GM12865 (cell line): ENCODE measurements at regions not wholly inside any gene's neighbourhood (a gene's known extent, or its start where the extent isn't known, plus 50 kb on each side); places are given as distances from the start of the nearest gene placed in this dataset.

Source experiments
- DNase-seq: peaks from one replicate; pipeline ENCODE4 v3.0.0; 2010; ENCODE audit warnings: low read depth
- H3K4me3 ChIP-seq: 2 replicates; pipeline ENCODE4 v1.5.1; 2011; ENCODE audit warnings: mild to moderate bottlenecking, low read depth, low read length, control low read depth
- TF ChIP-seq, protein P1 (sequence below): IDR thresholded peaks from 2 replicates; pipeline ENCODE4 v1.5.1; 2011; ENCODE audit warnings: low read length, control low read depth, low read depth, inconsistent platforms; ENCODE audit not compliant: insufficient read depth; ENCODE audit errors: missing control alignments

DNA sequence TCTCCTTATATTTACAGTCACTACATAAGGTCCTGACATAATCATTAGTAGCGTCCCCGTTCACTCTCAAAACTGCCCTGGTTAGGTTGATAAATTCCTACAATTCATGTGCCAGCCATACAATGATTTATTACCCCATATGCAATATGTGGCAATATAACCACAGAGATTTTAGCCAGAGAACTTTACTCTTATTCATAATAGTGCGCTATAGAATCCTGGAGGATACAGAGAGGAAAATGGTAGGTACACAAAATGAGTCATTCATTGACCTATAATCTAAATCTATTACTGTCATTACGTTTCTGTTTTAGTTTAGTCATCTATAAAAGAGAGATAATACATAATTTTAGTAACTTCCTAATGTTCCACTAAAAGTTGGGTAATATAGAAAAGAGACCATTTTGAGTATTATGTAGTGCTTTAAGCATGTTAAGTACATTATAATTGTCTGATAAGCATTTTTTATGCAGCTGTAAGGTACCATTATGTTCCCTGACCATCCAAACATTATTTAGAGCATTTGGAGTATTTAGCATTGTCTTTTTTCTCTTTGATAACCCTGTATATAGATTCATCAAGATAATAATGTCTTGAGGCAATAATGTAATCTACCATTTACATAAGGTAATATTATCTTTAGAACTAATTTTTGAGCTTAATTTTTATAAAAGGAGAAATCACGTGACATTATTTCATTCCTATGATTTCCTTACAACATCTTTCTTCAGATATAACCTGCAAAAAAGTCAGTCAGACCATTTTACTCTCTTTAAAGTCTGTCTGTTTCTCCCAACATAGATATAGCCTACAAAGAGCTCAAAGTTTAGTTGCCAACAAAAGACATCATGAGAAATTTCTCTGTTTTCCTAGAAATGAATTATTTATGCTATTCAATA lies 655.5 kb upstream of the ZNF608 start:
- no peak for DNase-seq
- TF ChIP-seq, protein P1, sequence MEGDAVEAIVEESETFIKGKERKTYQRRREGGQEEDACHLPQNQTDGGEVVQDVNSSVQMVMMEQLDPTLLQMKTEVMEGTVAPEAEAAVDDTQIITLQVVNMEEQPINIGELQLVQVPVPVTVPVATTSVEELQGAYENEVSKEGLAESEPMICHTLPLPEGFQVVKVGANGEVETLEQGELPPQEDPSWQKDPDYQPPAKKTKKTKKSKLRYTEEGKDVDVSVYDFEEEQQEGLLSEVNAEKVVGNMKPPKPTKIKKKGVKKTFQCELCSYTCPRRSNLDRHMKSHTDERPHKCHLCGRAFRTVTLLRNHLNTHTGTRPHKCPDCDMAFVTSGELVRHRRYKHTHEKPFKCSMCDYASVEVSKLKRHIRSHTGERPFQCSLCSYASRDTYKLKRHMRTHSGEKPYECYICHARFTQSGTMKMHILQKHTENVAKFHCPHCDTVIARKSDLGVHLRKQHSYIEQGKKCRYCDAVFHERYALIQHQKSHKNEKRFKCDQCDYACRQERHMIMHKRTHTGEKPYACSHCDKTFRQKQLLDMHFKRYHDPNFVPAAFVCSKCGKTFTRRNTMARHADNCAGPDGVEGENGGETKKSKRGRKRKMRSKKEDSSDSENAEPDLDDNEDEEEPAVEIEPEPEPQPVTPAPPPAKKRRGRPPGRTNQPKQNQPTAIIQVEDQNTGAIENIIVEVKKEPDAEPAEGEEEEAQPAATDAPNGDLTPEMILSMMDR = no peak
- no peak overlapping the region for H3K4me3 ChIP-seq

DNA sequence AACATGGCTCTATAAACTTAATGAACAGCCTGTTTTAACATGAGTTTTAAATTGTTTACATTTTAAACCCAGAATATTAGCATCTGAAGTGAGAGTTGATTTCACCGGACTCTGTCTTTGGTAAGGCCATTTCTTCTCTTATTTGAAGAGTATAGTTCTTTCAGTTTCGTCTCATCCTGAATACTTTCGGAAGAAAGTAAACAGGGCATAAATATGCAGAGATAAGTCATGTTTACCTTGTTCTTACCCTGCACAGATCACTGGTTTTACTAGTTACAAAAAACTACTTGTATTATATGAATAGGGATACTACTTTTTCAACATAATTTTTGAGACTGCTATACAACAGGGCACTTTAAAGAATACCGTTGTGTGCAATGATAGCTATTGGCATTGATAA lies 656.3 kb upstream of the ZNF608 start:
- H3K4me3 ChIP-seq = no peak overlapping the region
- TF ChIP-seq, protein P1 = no peak
- DNase-seq = no peak

DNA sequence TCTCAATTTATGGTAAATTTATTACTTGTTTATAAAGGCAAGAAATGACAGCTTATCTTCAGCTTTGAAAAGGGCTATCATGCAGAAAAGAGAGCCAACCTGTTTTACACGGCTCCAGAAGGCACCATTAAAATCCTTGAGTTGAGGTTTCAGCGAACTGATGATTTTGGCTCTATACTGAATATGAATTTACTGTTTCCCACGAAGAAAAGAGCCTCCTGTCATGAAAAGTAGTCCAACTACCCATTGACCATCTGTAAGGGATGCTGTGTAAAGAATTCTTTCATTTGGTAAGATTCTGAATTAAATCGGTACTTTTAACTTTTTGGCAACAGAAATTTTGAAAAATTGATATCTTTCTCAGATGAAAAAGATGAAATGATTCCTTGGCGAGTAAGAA lies 657.6 kb upstream of the ZNF608 start:
- no peak overlapping the region for H3K4me3 ChIP-seq
- TF ChIP-seq, protein P1 = no peak
- DNase-seq = no peak

DNA sequence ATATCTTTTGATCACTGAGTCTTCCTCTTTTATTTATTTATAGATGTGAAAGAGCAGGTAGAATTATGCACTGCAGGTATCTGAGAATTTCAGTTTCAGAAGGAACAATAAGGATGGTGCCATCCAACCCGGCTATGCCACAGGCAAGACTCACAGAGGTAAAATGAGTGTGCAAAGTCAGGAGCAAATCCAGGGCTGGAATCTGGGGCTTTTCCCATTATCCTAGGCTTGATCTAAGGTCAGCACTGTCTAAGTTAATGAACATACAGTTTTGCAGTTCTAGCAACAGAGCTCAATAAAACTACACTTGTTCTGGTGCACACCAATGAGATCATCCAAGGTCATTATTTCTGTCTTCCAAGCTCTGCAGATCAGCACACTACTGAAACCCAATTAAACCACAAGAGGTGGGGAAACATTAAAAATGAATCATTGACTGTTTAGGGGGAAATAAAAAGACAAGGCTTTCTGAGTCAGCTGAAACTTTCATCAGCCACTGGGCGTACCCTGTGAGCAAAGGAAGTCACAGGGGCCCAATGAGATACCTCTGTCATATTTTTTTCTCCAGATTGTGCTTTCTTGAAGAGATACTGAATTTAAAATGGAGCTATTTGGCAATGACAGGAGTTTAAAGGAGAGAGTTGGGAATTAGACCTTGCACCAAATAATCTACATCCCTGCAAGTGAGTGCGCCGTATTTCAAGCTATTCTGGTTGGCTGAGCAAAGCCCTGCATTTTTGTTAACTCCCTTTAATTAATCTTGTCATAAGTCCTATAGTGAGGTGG lies 662.2 kb upstream of the ZNF608 start:
- DNase-seq = peak; percentile 74
- no peak overlapping the region for H3K4me3 ChIP-seq
- TF ChIP-seq, protein P1 = no peak

DNA sequence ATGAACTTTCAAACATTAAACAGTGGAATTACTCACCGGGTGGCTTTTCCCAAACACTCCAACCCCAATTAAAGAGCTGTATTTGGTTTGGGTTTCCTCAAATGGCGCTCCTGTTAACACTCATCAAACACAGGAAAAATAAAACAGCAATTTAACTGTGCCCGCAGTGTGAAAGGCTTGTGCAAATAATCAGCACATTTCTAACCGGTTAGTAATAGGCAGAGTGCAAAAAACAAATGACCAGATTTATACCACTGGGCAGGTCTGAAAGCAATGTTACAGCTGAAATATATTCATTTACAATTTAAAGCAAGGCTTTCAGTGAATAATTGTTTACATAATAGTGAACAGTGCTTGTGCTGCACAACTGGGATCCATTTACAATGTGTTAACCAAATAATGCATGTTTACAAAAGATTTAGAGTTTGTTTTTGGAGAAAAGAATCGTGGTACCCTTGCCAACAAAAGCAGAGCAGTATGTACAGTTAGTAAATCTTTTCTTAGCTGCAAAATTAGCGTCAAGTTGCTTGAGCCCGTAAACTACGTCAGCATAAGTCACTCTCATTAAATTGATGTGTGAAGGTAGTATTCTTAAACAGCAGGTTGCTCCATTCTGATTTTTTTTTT lies 662.9 kb upstream of the ZNF608 start:
- TF ChIP-seq, protein P1 = no peak
- no peak for DNase-seq
- H3K4me3 ChIP-seq = no peak overlapping the region

DNA sequence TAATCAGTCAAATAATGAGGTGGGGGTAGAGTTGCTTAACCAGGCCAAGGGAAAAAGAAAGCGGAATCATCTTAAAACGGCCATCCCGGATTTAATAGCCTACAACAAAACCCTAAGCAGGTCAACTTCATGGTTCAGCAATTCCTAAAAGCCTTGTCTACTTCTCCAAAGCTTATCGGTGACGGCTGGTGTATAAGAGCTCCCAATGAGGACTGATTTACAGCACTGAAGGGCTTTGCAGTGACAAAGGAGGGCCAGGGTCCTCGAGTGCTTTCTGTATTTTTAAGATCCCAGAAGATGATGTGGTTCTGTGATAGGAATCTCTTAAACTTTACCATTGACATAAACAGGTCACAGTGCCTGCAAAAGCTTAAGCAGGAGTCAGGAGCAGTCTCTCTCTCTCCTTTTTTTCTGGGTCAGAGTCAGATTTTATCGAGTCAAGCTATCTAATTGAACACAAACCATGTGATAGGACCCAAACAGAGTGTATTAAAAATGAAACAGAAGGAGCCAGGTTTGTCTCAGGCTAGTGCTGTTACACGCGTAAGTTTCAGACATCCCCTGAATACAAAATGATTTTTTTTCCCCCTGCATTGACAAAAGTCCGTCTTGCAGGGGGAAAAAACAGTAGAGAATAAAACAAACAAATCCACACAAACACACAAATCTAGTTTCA lies 663.6 kb upstream of the ZNF608 start:
- H3K4me3 ChIP-seq = no peak overlapping the region
- TF ChIP-seq, protein P1 = no peak
- DNase-seq = peak; percentile 41
